Caco-2 (cell line): ENCODE measurements at regions not wholly inside any gene's neighbourhood (a gene's known extent, or its start where the extent isn't known, plus 50 kb on each side); places are given as distances from the start of the nearest gene placed in this dataset.

ENCODE experiments used
- BruUV-seq: library from RNA; stranded (reverse); fragments of 400-500 nt; replicated peaks from 2 replicates; lab custom pipeline; 2021; lab: Mats Ljungman, UMichigan
- CTCF ChIA-PET: fragments of 300-600 bp; sonication (Branson Sonifier 250); formaldehyde crosslinking; loops from one replicate; lab custom pipeline; 2022; ENCODE audit warnings: antibody characterized with exemption; lab: Charles Lee
- POLR2A ChIA-PET: fragments of 300-600 bp; sonication (Branson Sonifier 250); formaldehyde crosslinking; loops from one replicate; lab custom pipeline; 2022; ENCODE audit warnings: antibody characterized with exemption; lab: Charles Lee
- DNase-seq, 2 experiments: peaks; one replicate each; pipeline versions ENCODE4 v3.0.0 to v3.0.0-alpha.2; 2020 to 2022
- H3K27me3 ChIP-seq: replicated peaks from 2 replicates; pipeline ENCODE4 v1.6.0; 2011; ENCODE audit warnings: low read length; ENCODE audit not compliant: control insufficient read depth, insufficient read depth
- H3K36me3 ChIP-seq: 2 replicates; pipeline ENCODE4 v1.5.1; 2011; ENCODE audit warnings: low read length; ENCODE audit not compliant: control insufficient read depth, insufficient read depth
- H3K4me1 ChIP-seq: fragments of 250-450 bp; sonication (Bioruptor Pico); 2 replicates; pipeline ENCODE4 v1.5.1; 2020; ENCODE audit warnings: mild to moderate bottlenecking
- H3K4me3 ChIP-seq: 2 replicates; pipeline ENCODE4 v1.5.1; 2011; ENCODE audit warnings: low read depth, mild to moderate bottlenecking, control low read depth, low read length
- H3K9me3 ChIP-seq: fragments of 250-450 bp; sonication (Bioruptor Pico); 2 replicates; pipeline ENCODE4 v1.5.1; 2020; ENCODE audit warnings: mild to moderate bottlenecking, moderate library complexity
- H3K27ac Mint-ChIP-seq: one replicate; pipeline ENCODE4 v1.8.0; 2022; ENCODE audit warnings: mixed read lengths; ENCODE audit not compliant: unreplicated experiment
- H3K27me3 Mint-ChIP-seq: one replicate; pipeline ENCODE4 v1.8.0; 2022; ENCODE audit warnings: mixed read lengths; ENCODE audit not compliant: insufficient read depth, unreplicated experiment
- H3K36me3 Mint-ChIP-seq: one replicate; pipeline ENCODE4 v1.8.0; 2022; ENCODE audit warnings: mild to moderate bottlenecking, mixed read lengths; ENCODE audit not compliant: insufficient read depth, unreplicated experiment
- H3K4me1 Mint-ChIP-seq: one replicate; pipeline ENCODE4 v1.8.0; 2022; ENCODE audit warnings: low read depth, mixed read lengths; ENCODE audit not compliant: unreplicated experiment
- H3K4me3 Mint-ChIP-seq: one replicate; pipeline ENCODE4 v1.8.0; 2022; ENCODE audit warnings: mild to moderate bottlenecking, moderate library complexity, mixed read lengths; ENCODE audit not compliant: unreplicated experiment
- H3K9me3 Mint-ChIP-seq: one replicate; pipeline ENCODE4 v1.8.0; 2022; ENCODE audit warnings: mixed read lengths; ENCODE audit not compliant: unreplicated experiment
- intact Hi-C: fragments of 100-400 bp; cut with micrococcal nuclease; formaldehyde crosslinking; loops from one replicate; pipeline ENCODE4 v1.10.0; 2022; ENCODE audit not compliant: unreplicated experiment
- TF ChIP-seq, protein P1 (sequence below), 2 experiments: fragments of 200-600 bp in 1 of 2; IDR thresholded peaks; 1 replicate in 1 of 2; 2 replicates in 1 of 2; pipeline versions ENCODE4 v1.5.1 to v1.8.0; 2011 to 2022; ENCODE audit warnings: antibody characterized with exemption in 1 of 2, control low read depth in 1 of 2, inconsistent platforms in 1 of 2, low read depth in 1 of 2, low read length in 1 of 2, mild to moderate bottlenecking in 1 of 2, moderate library complexity in 1 of 2; ENCODE audit not compliant: insufficient read depth in 1 of 2, severe bottlenecking in 1 of 2, unreplicated experiment in 1 of 2

DNA sequence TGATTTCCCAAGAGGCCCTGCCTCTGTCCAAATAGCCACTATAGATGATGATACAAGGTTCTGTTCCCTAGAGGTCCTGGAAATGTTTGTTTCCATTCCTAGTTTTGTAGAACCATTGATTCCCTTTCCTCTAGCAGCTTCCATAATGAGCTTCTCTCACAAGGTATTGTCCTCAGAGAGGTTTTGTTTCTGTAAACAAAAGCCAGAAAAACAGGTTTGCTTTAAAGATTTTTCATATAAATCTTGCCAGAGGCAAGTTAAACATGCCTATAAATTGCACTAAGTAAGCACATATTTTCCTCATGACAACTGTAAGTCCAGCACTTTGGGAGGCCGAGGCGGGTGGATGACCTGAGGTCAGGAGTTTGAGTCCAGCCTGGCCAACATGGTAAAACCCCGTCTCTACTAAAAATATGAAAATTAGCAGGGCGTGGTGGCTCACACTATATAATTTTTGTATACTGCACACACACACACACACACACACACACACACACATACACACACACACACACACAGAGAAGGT lies 1787.7 kb downstream of the EFNA5 start:
- H3K36me3 ChIP-seq: no peaks in the 10 kb centered on the region
- BruUV-seq: no TSS peak
- Mint-ChIP-seq H3K27me3 (no peaks in the 10 kb centered on the region), H3K27ac (no peak overlapping the region), H3K9me3 (no peaks in the 10 kb centered on the region), H3K36me3 (no peaks in the 10 kb centered on the region), H3K4me1 (no peaks in the 10 kb centered on the region), H3K4me3 (no peak overlapping the region)
- DNase-seq: no peak
- no peaks in the 10 kb centered on the region for H3K27me3 ChIP-seq
- H3K4me3 ChIP-seq: no peak overlapping the region
- TF ChIP-seq, protein P1, sequence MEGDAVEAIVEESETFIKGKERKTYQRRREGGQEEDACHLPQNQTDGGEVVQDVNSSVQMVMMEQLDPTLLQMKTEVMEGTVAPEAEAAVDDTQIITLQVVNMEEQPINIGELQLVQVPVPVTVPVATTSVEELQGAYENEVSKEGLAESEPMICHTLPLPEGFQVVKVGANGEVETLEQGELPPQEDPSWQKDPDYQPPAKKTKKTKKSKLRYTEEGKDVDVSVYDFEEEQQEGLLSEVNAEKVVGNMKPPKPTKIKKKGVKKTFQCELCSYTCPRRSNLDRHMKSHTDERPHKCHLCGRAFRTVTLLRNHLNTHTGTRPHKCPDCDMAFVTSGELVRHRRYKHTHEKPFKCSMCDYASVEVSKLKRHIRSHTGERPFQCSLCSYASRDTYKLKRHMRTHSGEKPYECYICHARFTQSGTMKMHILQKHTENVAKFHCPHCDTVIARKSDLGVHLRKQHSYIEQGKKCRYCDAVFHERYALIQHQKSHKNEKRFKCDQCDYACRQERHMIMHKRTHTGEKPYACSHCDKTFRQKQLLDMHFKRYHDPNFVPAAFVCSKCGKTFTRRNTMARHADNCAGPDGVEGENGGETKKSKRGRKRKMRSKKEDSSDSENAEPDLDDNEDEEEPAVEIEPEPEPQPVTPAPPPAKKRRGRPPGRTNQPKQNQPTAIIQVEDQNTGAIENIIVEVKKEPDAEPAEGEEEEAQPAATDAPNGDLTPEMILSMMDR (IDR thresholded peaks at IDR 0.05; ENCODE audit: insufficient read depth in 1 of 2, low read depth in 1 of 2, low read length in 1 of 2, severe bottlenecking in 1 of 2, unreplicated experiment in 1 of 2): no peak
- H3K9me3 ChIP-seq: no peaks in the 10 kb centered on the region
- POLR2A ChIA-PET: no interaction called here
- peaks cover 5% of the 10 kb centered on the region; the same call in 1 of the 2 replicates for H3K4me1 ChIP-seq
- CTCF ChIA-PET: no interaction called here
- intact Hi-C loops: no loop called here

DNA sequence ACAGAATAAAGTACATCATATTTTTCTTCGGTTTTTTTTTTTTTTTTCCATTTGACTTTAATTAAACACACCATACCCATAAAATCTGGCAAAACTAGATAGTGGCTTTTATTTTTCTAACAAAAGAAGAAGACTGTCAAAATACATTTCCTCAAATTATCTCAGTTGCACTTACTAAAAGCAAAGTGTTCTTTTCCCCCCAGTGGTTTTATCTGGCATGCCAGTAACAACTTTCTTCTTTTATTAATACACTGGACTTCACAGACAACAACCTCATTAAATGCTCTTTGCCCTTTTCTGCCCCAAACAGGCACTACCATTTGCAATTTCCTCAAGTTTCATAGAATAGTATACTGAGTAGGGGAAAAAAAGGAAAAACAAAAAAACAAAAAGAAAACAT lies 1792.3 kb downstream of the EFNA5 start:
- no peak overlapping the region for H3K27ac Mint-ChIP-seq
- H3K36me3 Mint-ChIP-seq: no peaks in the 10 kb centered on the region
- ChIA-PET POLR2A (no interaction called here), CTCF (no interaction called here)
- peaks cover 9% of the 10 kb centered on the region for H3K4me1 ChIP-seq
- TF ChIP-seq, protein P1 (IDR thresholded peaks at IDR 0.05; ENCODE audit: insufficient read depth in 1 of 2, low read depth in 1 of 2, low read length in 1 of 2, severe bottlenecking in 1 of 2, unreplicated experiment in 1 of 2): no peak
- no peak overlapping the region for H3K4me3 Mint-ChIP-seq
- H3K9me3 ChIP-seq: no peaks in the 10 kb centered on the region
- H3K27me3 Mint-ChIP-seq: no peaks in the 10 kb centered on the region
- no peak for DNase-seq
- H3K4me1 Mint-ChIP-seq: no peaks in the 10 kb centered on the region
- H3K36me3 ChIP-seq: no peaks in the 10 kb centered on the region
- no peaks in the 10 kb centered on the region for H3K9me3 Mint-ChIP-seq
- H3K27me3 ChIP-seq: no peaks in the 10 kb centered on the region
- H3K4me3 ChIP-seq: no peak overlapping the region
- no TSS peak for BruUV-seq
- intact Hi-C loops: no loop called here

DNA sequence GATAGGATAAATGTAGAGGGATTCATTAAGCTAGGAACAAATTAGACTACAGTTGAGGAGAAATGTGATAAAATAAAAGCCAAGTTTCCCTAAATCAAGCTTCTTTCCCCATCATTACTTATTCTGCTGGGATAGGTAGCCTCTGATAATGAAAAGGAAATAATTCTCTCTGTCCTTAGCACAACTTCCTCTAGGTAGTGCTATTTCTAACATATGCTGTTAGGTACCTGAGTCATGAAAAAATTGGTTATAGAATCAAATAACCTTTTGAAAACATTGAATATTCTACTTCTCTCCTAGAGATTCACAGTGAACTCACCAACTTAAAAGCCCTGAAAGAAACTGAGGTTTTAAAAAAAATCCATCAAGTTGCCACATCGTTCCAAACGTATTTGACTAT lies 1793.1 kb downstream of the EFNA5 start:
- no TSS peak for BruUV-seq
- H3K4me1 ChIP-seq: peaks cover 9% of the 10 kb centered on the region; the same call in 1 of the 2 replicates
- intact Hi-C loops: no loop called here
- H3K27me3 ChIP-seq: no peaks in the 10 kb centered on the region
- Mint-ChIP-seq H3K27me3 (no peaks in the 10 kb centered on the region), H3K9me3 (no peaks in the 10 kb centered on the region), H3K27ac (no peak overlapping the region), H3K4me1 (no peaks in the 10 kb centered on the region), H3K36me3 (no peaks in the 10 kb centered on the region), H3K4me3 (no peak overlapping the region)
- TF ChIP-seq, protein P1 (IDR thresholded peaks at IDR 0.05; ENCODE audit: insufficient read depth in 1 of 2, low read depth in 1 of 2, low read length in 1 of 2, severe bottlenecking in 1 of 2, unreplicated experiment in 1 of 2): no peak
- H3K4me3 ChIP-seq: no peak overlapping the region
- CTCF ChIA-PET: no interaction called here
- no peaks in the 10 kb centered on the region for H3K9me3 ChIP-seq
- no peaks in the 10 kb centered on the region for H3K36me3 ChIP-seq
- POLR2A ChIA-PET: no interaction called here
- DNase-seq: no peak
